ENCODE measurements at regions not wholly inside any gene's neighbourhood (a gene's known extent, or its start where the extent isn't known, plus 50 kb on each side); places are given as distances from the start of the nearest gene placed in this dataset.
"Not testable (repeated sequence)": the region's sequence is repeated elsewhere in the genome, so short reads cannot be mapped to it uniquely, and the experiment has no call there.

DNA sequence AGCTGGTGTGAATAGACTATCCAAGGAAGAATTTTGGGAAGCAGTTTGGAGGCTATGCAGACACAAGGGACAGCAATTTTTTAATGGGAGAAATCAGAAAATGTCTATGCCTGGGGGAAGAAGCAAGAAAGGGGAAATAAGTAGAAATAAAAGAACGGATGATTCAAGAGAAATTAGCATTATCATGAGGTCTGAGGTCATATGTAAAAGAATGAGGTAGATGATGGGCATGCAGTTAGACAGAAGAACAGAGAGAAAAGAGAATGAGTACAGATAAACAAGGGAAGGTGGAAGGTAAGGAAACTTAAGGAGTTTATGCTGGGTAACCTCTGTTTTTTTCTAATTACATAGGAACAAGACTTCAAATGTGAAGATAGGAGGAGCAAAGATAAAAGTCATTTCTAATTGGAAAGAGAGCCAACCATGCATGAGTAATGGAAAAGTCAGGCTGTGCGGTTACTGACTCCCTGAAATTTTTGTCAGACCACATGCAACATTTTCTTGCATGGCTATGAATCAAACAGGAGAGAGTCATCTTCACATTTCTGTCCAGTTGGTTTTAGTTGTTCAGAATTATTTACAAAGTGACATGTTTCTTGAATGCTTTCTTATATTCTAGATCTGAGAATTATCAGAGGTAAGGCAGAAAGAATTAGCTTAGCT lies 101.0 kb upstream of the PIK3R1 start:
- peak; percentile 2 for DNase-seq

DNA sequence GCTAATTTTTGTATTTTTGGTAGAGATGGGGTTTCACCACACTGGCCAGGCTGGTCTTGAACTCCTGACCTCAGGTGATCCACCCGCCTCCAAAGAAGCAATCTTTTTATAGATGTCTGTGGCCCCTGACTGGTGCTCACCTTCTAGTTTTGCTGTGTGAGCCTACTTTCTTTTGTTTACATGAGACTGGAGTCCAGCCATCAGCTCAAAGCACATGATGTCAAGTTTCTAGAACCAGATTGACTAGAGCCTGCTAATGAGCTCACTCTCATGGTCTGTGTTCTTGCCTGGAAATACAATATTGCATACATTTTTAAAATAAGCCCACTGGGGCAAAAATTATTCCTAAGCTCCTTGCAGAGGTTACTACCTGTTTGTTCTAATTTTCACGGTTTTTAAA lies 102.9 kb upstream of the PIK3R1 start:
- DNase-seq, result no peak

DNA sequence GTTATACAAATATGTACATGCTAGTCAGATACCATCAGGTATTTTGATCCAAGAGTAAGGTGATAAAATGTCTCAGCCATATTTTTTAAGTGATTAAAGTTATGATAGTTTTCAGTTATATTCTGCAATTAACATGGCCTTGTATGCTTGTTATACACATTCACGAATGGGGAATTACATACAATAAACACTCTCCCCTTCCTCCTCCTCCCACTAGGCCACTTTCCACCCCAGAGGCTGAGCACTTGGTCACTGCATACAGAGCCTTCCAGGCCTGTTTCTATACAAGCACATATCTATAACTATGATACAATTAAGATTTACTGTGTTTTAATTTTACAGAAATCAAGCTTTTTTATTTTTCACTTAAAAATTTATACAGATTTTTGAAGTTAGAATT lies 104.7 kb upstream of the PIK3R1 start:
- no peak for DNase-seq

DNA sequence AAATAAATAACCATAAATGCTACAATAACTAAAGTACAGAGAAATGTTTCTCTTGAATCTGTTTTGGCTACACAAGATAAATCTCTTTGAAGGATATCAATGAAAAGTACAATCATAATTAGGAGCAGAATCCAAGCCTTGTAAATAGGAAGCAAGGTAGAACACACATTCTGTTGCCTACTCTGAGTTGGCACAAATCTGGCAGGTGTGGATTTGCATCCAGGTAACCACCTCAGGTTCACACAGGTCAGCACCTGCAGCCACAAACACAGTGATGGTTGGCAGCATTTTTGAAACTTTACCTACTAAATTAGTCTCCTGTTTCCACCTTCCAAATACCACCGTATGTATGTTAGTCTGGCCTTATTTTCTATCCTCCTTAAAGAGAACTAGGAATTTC lies 105.3 kb upstream of the PIK3R1 start:
- DNase-seq, result no peak

DNA sequence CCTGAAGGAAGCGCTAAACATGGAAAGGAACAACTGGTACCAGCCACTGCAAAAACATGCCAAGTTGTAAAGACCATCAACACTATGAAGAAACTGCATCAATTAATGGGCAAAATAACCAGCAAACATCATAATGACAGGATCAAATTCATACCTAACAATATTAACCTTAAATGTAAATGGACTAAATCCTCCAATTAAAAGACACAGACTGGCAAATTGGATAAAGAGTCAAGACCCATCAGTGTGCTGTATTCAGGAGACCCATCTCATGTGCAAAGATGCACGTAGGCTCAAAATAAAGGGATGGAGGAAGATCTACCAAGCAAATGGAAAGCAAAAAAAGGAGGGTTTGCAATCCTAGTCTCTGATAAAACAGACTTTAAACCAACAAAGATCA lies 111.3 kb upstream of the PIK3R1 start:
- DNase-seq, result not testable (repeated sequence)

DNA sequence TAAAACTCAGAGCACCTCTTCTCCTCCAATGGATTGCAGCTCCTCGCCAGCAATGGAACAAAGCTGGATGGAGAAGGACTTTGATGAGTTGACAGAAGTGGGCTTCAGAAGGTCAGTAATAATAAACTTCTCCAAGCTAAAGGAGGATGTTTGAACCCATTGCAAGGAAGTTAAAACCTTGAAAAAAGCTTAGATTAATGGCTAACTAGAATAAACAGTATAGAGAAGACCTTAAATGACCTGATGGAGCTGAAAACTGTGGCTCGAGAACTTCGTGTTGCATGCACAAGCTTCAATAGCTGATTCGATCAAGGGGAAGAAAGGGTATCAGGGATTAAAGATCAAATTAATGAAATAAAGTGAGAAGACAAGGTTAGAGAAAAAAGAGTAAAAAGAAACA lies 112.3 kb upstream of the PIK3R1 start:
- DNase-seq, result not testable (repeated sequence)

DNA sequence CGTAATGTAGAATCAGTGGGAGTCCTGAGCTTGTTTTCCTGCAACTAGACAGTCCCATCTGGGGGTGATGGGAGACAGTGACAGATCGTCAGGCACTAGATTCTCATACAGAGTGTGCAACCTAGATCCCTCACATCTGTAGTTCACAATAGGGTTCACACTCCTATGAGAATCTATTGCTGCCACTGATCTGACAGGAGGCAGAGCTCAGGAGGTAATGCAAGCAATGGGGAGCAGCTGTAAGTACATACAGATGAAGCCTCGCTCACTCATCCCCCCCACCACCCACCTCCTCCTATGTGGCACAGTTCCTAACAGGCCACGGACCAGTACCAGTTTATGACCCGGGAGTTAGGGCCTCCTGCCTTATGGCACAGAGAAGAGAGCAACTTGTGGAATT lies 116.2 kb upstream of the PIK3R1 start:
- DNase-seq, result no peak

DNA sequence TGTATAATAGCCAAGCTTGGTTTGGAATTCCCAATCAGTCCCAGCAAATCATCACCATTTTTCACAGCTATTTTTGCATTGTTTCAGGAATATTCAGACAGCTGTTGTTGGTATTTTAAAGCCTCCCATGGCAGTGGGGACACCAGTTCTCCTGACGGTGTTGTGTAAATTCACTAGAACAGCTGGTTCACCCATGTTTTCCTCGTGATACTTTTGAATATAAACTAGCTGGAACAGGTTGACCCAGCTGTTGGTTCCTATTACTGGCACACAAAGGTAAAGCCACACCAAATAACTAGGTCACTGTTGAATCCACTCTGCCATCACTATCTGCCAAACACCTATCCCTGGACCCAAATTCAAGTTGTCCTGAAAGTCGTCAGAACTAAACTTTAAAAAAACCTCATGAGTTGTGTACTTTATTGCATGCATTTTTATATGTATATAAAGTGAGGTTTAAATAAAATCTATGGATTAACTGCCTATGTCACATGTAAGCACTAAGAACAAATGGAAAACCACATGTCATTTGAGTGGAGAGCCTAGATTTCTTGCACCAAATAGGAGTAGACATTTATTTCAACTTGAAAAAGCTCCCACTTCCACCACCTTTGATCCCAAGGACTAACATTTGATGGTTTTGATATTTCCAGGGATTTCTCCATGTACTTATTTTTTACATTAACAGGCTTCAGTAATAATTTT lies 121.9 kb upstream of the PIK3R1 start:
- no peak for DNase-seq

DNA sequence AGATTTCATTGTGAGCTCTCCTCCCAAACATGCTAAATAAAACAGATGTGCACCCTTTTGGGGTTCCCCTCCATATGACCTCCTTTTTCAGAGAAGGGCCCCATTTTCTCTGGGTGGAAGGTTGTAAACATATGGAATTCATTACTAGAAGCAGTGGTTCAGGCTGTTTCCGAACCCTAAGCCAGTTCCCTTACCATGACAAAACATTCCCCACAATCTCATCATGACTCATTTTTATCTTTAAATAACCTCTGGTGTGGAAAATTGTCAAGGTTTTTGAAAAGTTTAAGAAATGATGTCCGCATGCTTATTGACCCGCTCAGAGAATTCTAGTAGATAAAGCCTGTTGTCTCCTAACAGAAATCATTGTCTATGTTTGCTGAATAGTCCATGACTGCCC lies 127.3 kb upstream of the PIK3R1 start:
- no peak for DNase-seq

DNA sequence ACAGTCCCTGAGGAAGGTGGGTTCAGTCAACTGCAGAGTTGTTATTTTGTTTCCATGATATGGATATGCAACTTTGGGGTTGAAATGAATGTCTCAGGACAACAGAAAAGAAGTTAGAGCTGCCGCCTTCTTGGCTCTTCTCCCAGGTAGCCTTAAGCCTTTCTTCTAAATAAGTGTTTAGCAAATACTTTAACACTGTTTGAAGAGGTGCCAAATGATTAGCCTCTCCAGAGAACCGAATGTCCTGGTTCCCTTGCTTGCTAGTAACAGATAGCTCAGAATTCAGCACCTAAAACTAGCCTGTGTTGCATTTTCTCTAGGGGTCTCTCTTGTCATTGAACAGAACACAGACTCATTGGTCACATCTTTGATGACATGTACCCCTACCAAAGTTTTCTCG lies 127.7 kb upstream of the PIK3R1 start:
- DNase-seq, result no peak

DNA sequence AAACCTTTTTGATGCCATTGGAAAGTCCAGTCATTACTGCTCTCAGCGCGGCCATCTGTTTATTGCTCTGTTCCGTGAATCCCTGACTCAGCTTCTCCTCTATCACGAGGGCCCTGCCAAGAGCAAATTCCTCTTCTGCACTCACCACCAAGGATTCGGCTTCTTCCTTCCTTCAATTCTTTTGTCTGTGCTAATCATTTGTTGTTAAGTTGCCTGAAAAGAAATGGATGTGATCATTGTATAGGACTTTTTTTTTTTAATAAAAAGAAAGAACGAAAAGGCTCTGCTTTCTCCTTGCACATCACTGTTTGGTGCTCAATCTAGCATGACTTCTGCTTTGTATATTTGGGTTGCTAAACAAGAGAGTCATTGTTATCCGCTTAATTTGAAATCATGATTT lies 128.7 kb upstream of the PIK3R1 start:
- DNase-seq, result no peak

DNA sequence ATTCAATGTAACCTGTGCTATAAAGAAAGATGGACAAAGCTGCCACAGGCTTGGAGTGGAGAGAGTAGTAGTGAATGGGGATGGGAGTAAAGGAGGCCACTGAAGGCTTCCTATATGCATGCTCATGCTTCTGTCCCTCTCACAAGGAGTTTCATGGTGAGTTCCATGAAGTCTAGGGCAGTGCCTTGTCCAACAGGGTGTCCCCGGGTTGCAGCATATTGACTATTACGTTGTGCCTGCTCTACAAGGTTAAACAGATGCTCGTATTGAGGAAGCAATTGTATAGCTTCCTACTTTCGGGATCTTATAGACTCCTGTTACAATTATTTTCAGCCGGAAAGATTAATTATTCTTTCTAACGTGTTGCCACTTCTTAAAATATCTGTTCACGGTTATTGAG lies 129.1 kb upstream of the PIK3R1 start:
- DNase-seq, result no peak

DNA sequence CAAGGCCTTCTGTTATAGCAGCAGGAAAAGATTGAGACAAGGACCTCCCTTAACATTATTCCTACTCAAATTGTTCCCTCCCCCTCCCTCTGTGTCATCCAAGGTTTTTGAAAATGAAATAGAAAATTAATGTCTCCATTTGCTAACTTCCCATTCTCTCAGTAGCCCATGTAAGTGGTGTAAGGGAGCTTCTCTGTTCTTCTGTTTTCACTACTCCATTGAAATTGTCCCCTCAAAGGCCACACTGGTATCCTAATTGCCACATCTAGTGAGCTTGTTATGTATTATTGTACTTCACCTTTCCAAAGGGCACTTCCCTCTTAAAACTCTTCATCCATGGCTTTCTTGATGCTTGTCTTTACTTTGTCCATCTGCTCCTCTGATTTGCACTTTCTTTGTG lies 131.2 kb upstream of the PIK3R1 start:
- DNase-seq, result no peak

DNA sequence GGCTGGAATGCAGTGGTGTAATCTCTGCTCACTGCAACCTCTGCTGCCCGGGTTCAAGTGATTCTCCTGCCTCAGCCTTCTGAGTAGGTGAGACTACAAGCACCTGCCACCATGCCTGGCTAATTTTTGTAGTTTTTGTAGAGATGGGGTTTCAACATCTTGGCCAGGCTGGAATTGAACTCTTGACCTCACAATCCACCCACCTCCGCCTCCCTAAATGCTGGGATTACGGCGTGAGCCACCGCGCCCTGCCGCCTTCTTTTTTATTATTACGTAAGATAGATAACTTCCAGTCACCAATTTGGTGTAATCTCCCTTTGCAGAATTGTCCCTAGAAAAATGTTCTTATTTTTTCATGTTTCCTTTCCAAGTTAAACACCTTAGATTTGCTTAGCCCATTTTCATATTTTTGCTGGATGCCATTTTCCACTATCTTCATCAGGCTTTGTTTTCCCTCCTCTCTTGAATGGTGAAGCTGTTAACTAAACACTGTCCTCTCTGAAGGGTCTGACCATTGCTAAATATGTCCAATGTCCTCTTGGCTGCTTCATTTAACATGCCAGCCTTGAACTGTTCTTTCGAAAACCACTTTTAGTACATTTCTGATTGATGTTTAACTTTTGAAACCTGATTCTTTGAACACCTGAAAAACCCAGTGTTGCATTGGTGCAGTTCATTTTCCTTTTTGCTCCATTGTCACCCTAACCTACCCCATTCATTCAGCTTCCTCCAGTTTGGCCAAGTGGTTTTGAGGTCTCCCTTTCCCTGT lies 135.1 kb upstream of the PIK3R1 start:
- no peak for DNase-seq

DNA sequence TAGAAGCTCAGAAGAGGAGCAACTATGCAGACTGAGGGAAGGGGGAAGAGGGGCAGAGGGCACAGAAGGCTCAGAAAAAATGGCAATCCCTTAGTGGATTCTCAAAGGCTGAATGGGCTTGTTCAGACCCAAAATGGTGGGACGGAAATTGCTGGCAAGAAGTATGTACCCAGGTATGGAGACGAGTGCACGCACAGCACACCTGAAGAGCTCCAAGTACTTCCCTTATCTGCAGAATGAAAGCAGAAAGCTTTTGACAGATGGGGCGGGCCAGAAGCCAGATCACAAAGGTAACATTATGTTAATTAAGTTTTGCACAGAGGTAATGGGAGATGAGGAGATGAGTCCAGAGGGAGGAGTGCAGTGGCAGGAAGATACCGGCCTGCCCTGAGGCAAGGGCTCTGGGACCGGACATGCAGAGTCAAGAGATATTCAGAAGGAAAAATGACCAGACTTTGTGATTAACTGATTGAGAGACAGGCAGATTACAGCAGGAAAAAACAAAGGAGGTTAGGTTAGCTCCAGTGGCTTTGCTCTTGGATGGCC lies 138.1 kb upstream of the PIK3R1 start:
- DNase-seq, result no peak

DNA sequence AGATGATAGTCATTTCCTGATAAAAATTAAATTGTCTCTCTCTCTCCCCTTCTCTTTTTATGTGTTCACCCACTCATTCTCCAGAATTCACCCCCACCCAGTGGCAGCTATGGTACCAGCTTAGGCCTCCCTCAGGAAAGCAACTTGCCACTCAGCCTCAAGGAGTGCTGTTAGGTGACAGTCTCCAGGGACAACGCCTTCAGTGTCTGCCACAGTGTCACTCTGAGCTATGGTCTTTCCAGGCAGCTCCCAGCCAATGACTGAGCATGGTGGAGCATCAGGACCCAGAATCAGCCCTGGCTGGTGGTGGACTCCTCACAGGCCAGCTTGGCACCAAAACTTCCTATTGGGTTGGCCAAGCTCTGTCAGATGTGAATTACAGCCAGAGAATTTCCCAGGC lies 140.9 kb upstream of the PIK3R1 start:
- no peak for DNase-seq

DNA sequence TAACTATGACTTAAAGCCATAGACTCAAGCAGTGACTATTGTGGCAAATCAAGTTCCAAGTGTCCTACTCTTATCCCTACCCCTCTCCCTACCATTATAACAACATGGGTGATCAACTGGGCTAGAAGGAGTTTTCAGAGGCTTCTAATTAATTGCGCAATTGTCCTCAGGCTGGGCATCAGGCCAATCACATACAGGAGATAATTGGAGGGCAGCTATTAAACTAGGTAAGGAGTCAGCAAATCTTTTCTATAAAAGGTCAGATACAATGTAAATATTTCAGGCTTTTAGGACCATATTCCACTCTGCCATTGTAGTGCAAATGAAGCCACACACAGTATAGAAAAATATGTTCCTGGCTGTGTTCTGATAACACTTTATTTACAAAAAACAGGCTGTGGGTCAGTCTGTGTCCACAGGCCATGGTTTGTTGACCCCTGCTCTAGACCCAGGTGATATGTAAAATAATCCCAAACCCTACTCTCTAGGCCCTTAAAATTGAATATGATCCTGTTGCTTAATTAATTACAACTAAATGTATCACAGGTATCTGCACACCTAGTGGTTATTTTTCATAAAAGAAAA lies 141.4 kb upstream of the PIK3R1 start:
- no peak for DNase-seq

DNA sequence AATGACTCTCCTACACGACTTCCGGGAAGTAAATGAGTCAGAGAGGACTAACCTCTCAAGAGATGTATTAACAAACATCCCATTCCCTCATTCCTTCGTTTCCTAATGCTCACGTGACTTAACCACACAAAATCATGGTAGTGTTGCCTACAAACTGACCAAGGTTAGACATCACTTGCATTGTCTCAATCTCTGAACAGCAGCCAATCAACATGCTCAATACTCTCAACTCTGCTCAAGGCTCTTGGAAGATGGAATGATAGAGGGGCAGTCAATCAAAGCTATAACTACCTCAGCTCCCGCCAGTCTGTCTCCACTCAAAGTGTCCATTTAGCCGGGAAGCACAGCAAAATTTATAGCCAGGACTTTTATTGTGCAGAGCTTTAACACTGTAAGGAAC lies 143.8 kb upstream of the PIK3R1 start:
- no peak for DNase-seq

DNA sequence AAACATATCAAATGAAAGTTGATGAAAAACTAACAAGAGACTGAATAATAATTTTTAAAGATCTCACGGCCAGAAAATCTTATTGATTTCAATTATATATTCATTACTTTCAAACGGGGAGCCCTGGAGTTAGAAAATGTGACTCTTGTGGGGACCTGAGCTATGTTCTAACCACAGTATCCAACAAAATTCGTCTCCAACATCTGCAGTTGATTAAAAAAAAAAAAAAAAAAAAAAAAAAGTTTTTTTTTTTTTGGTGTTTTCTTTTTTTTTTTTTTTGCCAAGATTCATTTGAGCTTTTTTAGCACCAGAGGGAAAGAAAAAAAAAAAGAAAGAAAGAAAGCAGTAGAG lies 144.3 kb upstream of the PIK3R1 start:
- no peak for DNase-seq

DNA sequence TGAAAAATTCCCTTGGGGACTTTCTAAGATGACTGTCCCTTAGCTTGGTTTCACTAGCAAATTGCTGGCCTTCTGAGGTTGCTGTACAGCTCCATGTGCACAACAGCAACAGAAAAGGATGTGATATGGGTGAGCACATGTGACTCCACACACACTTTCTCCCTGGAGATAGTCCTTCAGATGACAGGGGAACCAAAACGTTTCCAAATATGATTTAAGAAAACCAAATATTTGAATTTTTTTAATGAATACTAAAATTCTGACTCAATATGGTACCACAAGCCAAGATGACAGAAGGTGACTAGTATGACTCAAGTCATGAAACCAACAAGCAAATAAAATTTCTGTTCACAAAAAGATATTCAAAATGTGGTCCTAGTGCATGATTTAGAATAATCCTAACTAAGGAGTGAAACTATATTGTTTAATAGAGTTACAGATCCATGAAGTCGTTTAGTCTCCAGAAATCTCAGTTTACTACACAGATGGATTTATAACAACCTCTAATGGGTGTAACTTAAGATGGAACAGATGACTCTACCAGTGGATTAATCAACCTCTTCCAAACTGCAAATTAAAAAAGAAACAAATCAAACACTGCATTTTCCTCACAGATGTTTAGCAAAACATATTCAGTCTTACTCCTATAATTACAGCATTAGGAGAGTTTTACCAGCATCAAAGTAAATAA lies 144.8 kb upstream of the PIK3R1 start:
- no peak for DNase-seq

DNA sequence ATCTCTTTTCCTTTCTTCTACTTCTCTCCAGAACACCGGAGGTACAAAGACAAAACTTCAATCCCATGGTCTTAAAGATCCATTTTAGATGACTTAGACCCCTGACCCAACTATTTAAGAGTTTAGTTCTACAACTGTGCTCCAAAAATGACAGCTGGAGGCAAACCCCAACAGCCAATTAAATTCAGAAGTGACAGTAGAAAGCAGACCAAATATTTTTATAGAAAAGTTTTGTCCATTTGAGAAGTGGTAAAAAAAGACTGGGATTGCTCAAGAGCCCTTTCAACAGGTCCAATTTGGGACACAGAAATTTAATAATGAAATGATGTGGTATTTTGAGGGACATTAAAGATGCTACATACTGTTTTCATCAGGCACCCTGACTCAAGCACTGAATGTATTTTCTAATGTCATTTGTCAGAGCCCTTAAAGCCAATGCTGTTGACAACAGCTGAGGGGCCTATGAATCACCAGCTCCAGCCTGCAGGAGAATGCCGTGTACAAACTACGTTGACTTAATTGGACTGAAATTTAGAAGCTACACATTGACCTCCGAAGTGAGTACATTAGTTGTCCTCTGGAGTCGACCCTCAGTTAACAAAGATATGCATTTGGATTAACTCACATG lies 147.5 kb upstream of the PIK3R1 start:
- no peak for DNase-seq

DNA sequence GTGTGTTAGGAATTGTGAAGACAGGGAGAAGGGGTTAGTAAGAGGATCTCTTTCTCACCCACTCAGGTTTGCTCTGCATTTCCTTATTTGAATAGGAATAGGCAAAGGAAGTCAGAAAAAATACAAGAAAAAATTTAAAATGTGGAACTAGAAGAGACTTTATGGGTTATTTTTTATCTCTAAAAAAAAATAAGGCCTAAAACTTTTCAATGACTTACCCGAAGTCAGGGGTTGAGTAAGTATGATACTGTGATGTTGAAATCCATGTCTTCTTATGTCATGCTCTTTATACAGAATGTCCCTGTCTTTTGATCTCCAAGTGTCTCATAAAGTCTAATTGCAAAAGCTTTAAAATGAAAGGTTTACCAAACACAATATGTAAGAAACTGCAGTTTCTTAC lies 148.3 kb upstream of the PIK3R1 start:
- DNase-seq, result no peak
